Spleen (tissue), 11 donors: ENCODE measurements at regions not wholly inside any gene's neighbourhood (a gene's known extent, or its start where the extent isn't known, plus 50 kb on each side); places are given as distances from the start of the nearest gene placed in this dataset.

Experiments
- DNase-seq: peaks from one replicate; pipeline ENCODE4 v3.0.0-alpha.2; 2020
- H3K27ac ChIP-seq, 8 donors: fragments of 200-600 bp; sonication (generic) in 7 of 8; 1 replicate in 4 of 8; 2 replicates in 4 of 8; pipeline versions ENCODE4 v1.5.0 to v1.8.0; 2016 to 2021; ENCODE audit warnings: inconsistent platforms in 4 of 8, mild to moderate bottlenecking in 4 of 8, moderate library complexity in 1 of 8
- H3K27me3 ChIP-seq, 7 donors: fragments of 200-600 bp; sonication (generic) in 6 of 7; replicated peaks in 1 of 7; 1 replicate in 4 of 7; 2 replicates in 3 of 7; pipeline versions ENCODE4 v1.5.0 to v1.8.0; 2016 to 2021; ENCODE audit warnings: inconsistent platforms in 3 of 7, mild to moderate bottlenecking in 1 of 7
- H3K36me3 ChIP-seq, 6 donors: fragments of 200-600 bp; sonication (generic) in 5 of 6; 1 replicate in 4 of 6; 2 replicates in 2 of 6; pipeline versions ENCODE4 v1.5.0 to v1.8.0; 2016 to 2021; ENCODE audit warnings: inconsistent platforms in 2 of 6
- H3K4me1 ChIP-seq, 6 donors: fragments of 200-600 bp; sonication (generic) in 5 of 6; 1 replicate in 3 of 6; 2 replicates in 3 of 6; pipeline versions ENCODE4 v1.5.0 to v1.8.0; 2016 to 2021; ENCODE audit warnings: inconsistent platforms in 3 of 6
- H3K4me3 ChIP-seq, 8 donors: fragments of 200-600 bp; sonication (generic) in 7 of 8; 1 replicate in 4 of 8; 2 replicates in 4 of 8; pipeline versions ENCODE4 v1.5.0 to v1.8.0; 2016 to 2021; ENCODE audit warnings: inconsistent platforms in 4 of 8, mild to moderate bottlenecking in 4 of 8, moderate library complexity in 2 of 8
- H3K9me3 ChIP-seq, 8 donors: fragments of 200-600 bp; sonication (generic) in 7 of 8; 1 replicate in 4 of 8; 2 replicates in 4 of 8; pipeline versions ENCODE4 v1.5.0 to v1.8.0; 2016 to 2021; ENCODE audit warnings: inconsistent platforms in 4 of 8
- CTCF ChIP-seq, 11 experiments: fragments of 200-600 bp in 7 of 11; fragments of 450-650 bp in 4 of 11; sonication (generic) in 4 of 11; IDR thresholded peaks in 8 of 11; conservative IDR thresholded peaks in 3 of 11; 1 replicate in 7 of 11; 2 replicates in 4 of 11; pipeline versions ENCODE4 v1.4.0 to v1.8.0; 2016 to 2021; ENCODE audit warnings: antibody characterized with exemption in 11 of 11, inconsistent platforms in 4 of 11, mild to moderate bottlenecking in 1 of 11
- POLR2A ChIP-seq, 3 donors: fragments of 450-650 bp; IDR thresholded peaks; one replicate each; pipeline ENCODE4 v1.5.1; 2017; ENCODE audit warnings: antibody characterized with exemption in 3 of 3, mild to moderate bottlenecking in 1 of 3
- POLR2AphosphoS5 ChIP-seq, 3 donors: sonication (generic); formaldehyde crosslinking; IDR thresholded peaks; one replicate each; pipeline ENCODE4 v1.5.1; 2017; ENCODE audit warnings: antibody characterized with exemption in 3 of 3
- WGBS, 5 donors: extraction: QIAGEN DNeasy Blood & Tissue Kit in 3 of 5; methylation state at CpG; one replicate each; pipeline versions ENCODE4 v1.1.5 to v1.1.7; 2013 to 2018; 5-methylcytosine and 5-hydroxymethylcytosine counted together
- intact Hi-C: fragments of 100-400 bp; cut with DNase I; formaldehyde crosslinking; loops from one replicate; pipeline ENCODE4 v1.15.0; 2023; ENCODE audit warnings: low total_unique reads
- donor health status: healthy with polysubstance abuse.
- donor health status: DM: no; HTN: no; CAD: no; lungs with moderate emphysema.
- donor health status: DM: no; HTN: no; CAD: no.
- donor health status: Bipolar disorder and iron deficiency.
- donor health status: healthy.
- donor health status: DM: no; HTN: no; CAD: no.
- donor health status: DM: yes; HTN: yes; CAD: no.

- 79 to 93% (median 92%) methylated on average over 4 of the region's 4 CpGs for WGBS, 5 donors
- no peak for TF ChIP-seq CTCF (IDR thresholded peaks at IDR 0.05 in 8 of 11, conservative IDR thresholded peaks at IDR 0.05 in 3 of 11)
- no peak for TF ChIP-seq POLR2AphosphoS5 (IDR thresholded peaks at IDR 0.05)
- TF ChIP-seq POLR2A (IDR thresholded peaks at IDR 0.05): no peak
- H3K27ac ChIP-seq: no peak overlapping the region
These were observed 155.9 kb upstream of the PHYHIPL start for GRCh38 chr10:59020502-59020901.

DNA sequence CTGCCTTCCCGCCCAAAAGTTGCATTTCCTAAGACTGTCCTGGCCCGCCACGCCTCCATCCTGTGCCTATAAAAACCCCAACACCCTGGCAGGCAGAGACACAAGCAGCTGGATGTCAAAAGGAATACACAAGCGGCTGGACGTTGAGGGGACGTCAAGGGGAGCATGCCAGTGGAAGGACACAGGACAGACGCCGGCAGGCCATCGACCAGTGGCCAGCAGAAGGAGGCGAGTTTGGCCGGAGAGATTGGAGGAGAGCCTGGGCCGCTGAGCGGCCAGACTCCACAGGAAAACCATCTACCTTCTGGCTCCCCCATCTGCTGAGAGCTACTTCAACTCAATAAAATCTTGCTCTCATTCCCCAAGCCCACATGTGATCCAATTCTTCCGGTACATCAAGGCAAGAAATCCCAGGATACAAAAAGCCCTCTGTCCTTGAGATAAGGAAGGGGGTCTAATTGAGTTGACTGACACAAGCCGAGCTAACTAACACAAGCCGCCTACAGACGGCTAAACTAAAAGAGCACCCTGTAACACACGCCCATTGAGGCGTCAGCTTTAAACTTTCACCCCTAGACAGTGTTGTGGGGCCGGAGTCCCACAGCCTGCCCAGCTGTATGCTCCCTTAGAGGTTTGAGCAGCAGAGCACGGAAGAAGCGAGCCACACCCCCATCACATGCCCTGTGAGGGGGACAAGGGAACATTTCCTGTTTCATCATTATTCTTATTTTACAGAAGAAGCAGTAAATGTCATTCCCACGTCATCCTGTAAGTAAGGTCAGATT, 150.3 kb upstream of the PHYHIPL start:
- DNase-seq: peak; percentile 69
- TF ChIP-seq POLR2AphosphoS5 (IDR thresholded peaks at IDR 0.05): no peak
- no peaks in the 10 kb centered on the region for H3K27me3 ChIP-seq
- WGBS, 5 donors: 86 to 90% (median 88%) methylated on average over 23 of the region's 23 CpGs
- H3K9me3 ChIP-seq: peaks cover 0 to 4% (median 0%) of the 10 kb centered on the region in 8 donors
- H3K4me3 ChIP-seq: no peak overlapping the region
- no peaks in the 10 kb centered on the region for H3K36me3 ChIP-seq
- no peak overlapping the region for H3K27ac ChIP-seq
- intact Hi-C loops: no loop called here
- H3K4me1 ChIP-seq: no peaks in the 10 kb centered on the region

More at GRCh38 chr10:59020502-59020901, 155.9 kb upstream of the PHYHIPL start:
- no peak for DNase-seq
- intact Hi-C loops: no loop called here
- Histone ChIP-seq H3K27me3 (no peaks in the 10 kb centered on the region), H3K9me3 (no peaks in the 10 kb centered on the region), H3K4me1 (no peaks in the 10 kb centered on the region), H3K4me3 (no peak overlapping the region), H3K36me3 (no peaks in the 10 kb centered on the region)

- no peak for DNase-seq
- H3K4me3 ChIP-seq: no peak overlapping the region
- H3K27me3 ChIP-seq: no peaks in the 10 kb centered on the region
- H3K9me3 ChIP-seq: peaks cover 0 to 4% (median 0%) of the 10 kb centered on the region in 8 donors
- H3K4me1 ChIP-seq: no peaks in the 10 kb centered on the region
- WGBS, 5 donors: 76 to 88% (median 82%) methylated on average over 5 of the region's 5 CpGs
- TF ChIP-seq POLR2A (IDR thresholded peaks at IDR 0.05) (no peak), CTCF (IDR thresholded peaks at IDR 0.05 in 8 of 11, conservative IDR thresholded peaks at IDR 0.05 in 3 of 11) (no peak), POLR2AphosphoS5 (IDR thresholded peaks at IDR 0.05) (no peak)
- H3K36me3 ChIP-seq: no peaks in the 10 kb centered on the region
- intact Hi-C loops: no loop called here
- H3K27ac ChIP-seq: no peak overlapping the region
These were observed 148.3 kb upstream of the PHYHIPL start for GRCh38 chr10:59027975-59028655.

DNA sequence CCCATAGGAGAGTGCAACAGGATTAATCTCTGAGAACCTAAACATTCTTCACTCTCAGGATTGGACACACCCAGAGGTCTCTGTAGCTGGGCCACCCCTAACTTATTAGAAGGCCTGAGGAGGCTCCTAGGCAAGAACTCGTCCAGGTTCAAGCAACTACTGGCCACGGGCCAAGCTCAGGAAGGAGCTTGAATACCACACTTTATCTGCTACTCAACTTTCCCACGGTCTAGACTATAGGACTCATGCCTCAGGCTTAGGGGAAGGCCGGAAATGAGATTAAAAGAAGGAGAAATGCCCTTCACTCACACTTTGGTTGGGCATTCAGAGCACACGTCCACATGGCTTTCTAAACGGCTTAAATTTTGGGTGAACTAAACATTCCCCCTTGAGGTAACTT, 142.8 kb upstream of the PHYHIPL start:
- Histone ChIP-seq H3K27ac (no peak overlapping the region), H3K27me3 (no peaks in the 10 kb centered on the region), H3K4me3 (no peak overlapping the region), H3K4me1 (no peaks in the 10 kb centered on the region), H3K9me3 (peaks cover 0 to 4% (median 0%) of the 10 kb centered on the region in 8 donors), H3K36me3 (no peaks in the 10 kb centered on the region)
- intact Hi-C loops: no loop called here
- 53 to 70% (median 69%) methylated on average over 6 of the region's 6 CpGs for WGBS, 5 donors
- TF ChIP-seq POLR2AphosphoS5 (IDR thresholded peaks at IDR 0.05) (no peak), CTCF (IDR thresholded peaks at IDR 0.05 in 8 of 11, conservative IDR thresholded peaks at IDR 0.05 in 3 of 11) (no peak), POLR2A (IDR thresholded peaks at IDR 0.05) (no peak)
- DNase-seq: no peak
